ENCODE measurements at regions not wholly inside any gene's neighbourhood (a gene's known extent, or its start where the extent isn't known, plus 50 kb on each side); places are given as distances from the start of the nearest gene placed in this dataset.

GRCh38 chr9:12874395-12874794 is 99.6 kb downstream of the LURAP1L start:
- no peak for DNase-seq

DNA sequence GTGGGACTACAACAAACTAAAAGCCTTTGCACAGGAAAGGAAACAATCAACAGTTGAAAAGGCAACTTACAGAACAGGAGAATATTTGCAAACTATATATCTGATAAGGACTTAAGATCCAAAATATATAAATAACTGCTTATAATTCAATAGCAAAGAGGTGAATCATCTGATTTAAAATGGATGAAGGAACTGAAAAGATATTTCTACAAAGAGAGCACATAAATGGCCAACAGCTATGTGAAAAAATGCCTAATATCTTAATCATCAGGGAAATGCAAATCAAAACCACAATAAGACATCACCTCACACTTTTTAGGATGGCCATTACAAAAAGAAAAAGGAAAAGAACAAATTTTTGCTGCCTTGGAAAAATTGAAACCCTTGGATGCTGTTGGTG is 100.4 kb downstream of the LURAP1L start:
- DNase-seq, result no peak

- no peak for DNase-seq
Observed at GRCh38 chr9:12876872-12877271, 102.1 kb downstream of the LURAP1L start.

GRCh38 chr9:12878351-12878978 is 103.6 kb downstream of the LURAP1L start:
- DNase-seq, result no peak

- DNase-seq, result no peak
Observed at GRCh38 chr9:12879961-12880360, 105.1 kb downstream of the LURAP1L start.

- DNase-seq, result no peak
Observed at GRCh38 chr9:12880406-12881015, 105.7 kb downstream of the LURAP1L start.

GRCh38 chr9:12882430-12882829 is 107.6 kb downstream of the LURAP1L start:
- no peak for DNase-seq

GRCh38 chr9:12884736-12885395 is 110.0 kb downstream of the LURAP1L start:
- DNase-seq, result peak; percentile 27

GRCh38 chr9:12889402-12890106 is 114.7 kb downstream of the LURAP1L start:
- no peak for DNase-seq

- no peak for DNase-seq
Observed at GRCh38 chr9:12891588-12891987, 116.8 kb downstream of the LURAP1L start.

- no peak for DNase-seq
Observed at GRCh38 chr9:12903316-12903715, 128.5 kb downstream of the LURAP1L start.

DNA sequence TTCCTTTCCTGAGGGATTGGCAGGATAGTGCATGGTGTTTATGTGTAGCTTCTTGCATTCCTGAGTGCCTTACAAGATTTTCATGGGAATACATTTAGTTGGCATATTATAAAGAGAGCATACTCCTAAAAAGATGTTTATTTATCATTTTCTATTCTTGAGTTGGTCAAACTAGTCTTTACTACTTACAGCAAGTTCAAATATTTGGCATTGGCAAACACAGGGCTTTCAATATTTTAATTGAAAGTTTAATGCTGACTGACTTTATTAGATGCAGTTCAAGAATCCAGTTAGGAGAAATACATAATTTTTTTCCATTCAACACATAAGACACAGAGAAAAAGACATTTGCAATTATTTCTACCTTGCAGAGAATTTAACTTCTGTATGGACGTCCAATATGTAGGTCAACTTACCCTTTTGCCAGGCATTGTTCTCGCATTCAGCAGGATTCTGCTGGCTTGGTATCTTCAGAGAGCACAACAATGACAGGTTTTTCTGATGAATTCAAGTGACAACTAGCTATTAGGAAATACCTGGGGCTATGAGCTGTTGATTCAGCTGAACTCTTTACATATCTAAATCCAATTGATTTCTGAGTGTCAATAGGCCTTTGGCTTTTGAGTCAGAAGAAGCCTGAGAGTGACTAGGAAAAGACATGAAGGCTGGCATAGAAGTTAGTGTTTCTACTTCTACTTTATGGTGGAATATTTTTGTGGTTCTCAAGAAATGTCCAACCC is 129.6 kb downstream of the LURAP1L start:
- no peak for DNase-seq

- no peak for DNase-seq
Observed at GRCh38 chr9:12906646-12907045, 131.8 kb downstream of the LURAP1L start.

DNA sequence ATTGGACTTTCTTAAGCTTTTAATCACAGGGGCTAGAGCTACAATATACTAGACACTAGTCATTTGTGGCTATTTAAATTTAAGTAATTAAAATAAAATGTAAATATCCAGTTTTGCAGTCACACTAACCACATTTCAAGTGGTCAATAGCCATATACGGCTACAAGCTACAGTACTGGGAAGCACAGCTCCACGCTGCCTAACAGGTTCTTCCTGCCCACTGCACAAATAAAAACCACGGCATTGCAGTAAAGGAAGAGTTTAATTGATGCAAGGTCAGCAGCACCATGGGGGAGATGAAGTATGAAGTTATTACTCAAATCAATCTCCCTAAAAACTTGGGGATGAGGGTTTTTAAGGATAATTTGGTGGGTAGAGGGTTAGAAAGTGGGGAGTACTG is 134.1 kb downstream of the LURAP1L start:
- DNase-seq, result no peak

- DNase-seq, result no peak
Observed at GRCh38 chr9:12915366-12915954, 140.6 kb downstream of the LURAP1L start.

- DNase-seq, result no peak
Observed at GRCh38 chr9:12916042-12916441, 141.2 kb downstream of the LURAP1L start.

- no peak for DNase-seq
Observed at GRCh38 chr9:12920437-12920836, 145.6 kb downstream of the LURAP1L start.

DNA sequence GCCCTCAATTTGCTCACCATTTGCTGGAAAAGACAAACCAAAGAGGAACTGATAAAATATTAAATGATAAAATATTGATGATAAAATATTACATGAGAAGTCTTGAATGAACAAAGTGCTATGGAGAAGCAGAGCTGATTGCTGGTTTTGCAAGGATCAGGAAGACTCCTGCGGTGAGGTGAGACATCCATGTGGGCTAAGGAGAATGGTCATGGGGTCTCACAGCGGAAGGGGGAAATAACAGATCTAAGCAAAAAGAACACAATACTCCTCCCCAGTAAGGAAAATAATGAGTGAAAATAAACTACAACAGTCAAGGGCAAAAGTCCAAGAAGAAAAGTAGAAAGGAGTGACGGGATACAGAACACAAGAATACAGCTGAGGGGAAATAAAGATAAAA is 146.8 kb downstream of the LURAP1L start:
- DNase-seq, result no peak

DNA sequence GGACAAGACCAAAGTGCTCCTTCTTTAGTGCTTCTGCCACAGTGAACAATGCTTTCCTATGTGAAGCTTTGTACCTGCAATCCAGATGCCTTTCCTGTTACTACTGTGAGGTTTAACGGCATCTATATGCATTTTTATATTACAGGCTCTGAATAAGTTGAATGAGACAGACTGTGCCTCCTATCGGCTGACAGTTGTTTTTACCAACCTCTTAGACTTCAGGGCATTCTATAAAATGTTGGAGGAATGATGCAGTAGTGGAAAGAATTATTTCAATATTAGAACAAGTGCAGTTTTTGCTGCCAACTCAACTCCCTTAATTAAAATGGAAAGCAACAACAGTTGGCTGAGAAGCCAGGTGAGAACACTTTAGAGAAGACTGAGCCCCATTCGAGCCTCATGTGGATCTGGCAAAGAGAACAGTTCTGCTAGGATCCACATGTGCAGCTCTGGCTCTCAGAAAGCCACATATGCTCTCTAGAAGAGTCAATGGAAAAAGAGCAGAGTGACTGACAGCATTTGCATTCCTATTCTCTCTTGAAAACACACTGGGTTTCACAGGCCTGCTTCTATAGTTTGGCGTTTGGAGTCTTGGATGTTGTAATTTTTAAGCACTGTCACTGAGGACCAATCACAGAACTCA is 147.5 kb downstream of the LURAP1L start:
- DNase-seq, result no peak

- no peak for DNase-seq
Observed at GRCh38 chr9:12923468-12924009, 148.7 kb downstream of the LURAP1L start.

- DNase-seq, result no peak
Observed at GRCh38 chr9:12930906-12931305, 156.1 kb downstream of the LURAP1L start.

GRCh38 chr9:12933957-12934356 is 159.1 kb downstream of the LURAP1L start:
- no peak for DNase-seq

All from COR-L47 (cell line).